ENCODE measurements at regions not wholly inside any gene's neighbourhood (a gene's known extent, or its start where the extent isn't known, plus 50 kb on each side); places are given as distances from the start of the nearest gene placed in this dataset.
A peak's percentile ranks its signal among the peaks of the same experiment; 100 is the strongest.
"Not testable (repeated sequence)": the region's sequence is repeated elsewhere in the genome, so short reads cannot be mapped to it uniquely, and the experiment has no call there.

DNA sequence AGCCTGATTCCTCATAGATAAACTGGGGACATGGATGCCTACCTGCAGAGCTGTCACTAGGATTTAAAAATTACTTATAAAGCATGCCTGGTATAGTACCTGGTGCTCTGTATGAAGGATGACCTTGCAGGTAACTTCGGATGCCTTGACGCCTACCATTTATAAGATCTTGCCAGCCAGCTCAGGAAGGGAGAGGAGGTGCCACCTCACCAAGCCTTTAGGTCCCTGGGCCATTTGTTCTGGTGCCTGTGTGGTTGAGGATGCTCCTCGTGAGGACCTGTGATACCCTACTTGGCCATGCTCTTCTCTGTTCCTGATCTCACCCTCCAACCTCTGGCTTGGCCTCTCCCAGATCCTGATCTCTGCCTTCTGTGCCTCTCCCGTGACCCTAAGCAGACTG lies 85.2 kb downstream of the FDX1 start:
- DNase-seq, result no peak

DNA sequence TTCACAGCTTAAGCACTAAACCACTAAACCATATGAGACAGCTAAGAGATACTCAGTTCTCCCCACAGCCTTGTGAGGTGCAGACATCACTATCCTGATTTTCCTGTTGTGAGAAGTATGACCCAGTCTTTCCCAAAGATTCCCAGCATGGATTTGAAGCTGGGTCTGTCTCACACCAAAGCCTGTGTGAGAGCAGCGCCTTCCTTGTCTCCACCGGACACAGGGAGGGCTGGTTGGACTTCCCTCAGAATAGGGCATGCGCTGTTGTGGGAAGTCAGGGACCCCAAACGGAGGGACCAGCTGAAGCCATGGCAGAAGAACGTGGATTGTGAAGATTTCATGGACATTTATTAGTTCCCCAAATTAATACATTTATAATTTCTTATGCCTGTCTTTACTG lies 87.6 kb downstream of the FDX1 start:
- not testable (repeated sequence) for DNase-seq

DNA sequence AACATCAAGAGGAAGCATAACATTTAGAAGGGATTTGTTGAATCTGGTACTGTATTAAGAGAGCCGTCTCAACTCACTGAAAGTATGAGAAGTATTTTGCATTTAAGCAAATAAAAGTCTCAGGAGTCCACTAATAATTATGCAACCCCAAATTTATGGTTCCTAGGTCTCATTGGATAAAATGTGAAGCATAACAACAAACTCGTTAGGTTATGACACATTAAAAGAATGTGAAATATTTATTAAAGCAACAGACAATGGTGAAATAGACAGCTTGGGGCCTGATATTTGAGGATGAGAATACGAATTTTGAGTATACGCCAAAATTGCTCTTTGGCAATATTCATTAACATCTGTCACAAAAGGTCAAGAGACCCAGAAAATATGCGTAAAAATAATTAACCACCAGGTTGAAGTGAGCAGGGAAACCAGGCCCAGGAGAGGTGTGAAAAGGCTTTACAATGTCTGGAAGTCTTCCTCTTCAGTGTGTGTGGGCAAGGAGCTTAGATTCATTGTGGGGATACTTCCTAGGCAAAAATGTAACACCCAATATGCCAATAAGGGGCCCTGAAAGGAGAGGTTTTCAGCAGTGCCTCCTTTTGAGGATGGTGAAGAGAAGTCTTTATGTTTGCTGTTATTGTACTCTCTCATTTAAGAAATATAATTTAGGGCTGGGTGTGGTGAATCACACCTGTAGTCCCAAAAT lies 89.2 kb downstream of the FDX1 start:
- no peak for DNase-seq

DNA sequence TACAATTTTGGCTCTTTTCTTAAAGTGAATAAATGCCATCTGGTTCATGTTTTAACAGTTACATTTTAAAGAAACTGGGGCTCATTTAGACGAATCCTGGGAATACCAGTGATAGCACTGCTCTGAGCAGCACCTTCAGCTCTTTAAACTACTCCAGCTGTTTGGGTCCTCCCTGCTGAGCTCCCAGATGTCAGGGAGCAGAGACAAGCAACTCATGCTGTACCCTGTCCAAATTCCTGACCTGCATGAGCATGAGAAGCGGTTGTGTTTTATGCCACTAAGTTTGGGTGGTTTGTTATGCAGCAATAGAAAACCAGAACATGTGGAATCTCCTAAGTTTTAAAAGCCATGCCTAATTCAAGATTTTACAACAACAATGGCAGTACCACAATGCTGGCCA lies 90.0 kb downstream of the FDX1 start:
- no peak for DNase-seq

DNA sequence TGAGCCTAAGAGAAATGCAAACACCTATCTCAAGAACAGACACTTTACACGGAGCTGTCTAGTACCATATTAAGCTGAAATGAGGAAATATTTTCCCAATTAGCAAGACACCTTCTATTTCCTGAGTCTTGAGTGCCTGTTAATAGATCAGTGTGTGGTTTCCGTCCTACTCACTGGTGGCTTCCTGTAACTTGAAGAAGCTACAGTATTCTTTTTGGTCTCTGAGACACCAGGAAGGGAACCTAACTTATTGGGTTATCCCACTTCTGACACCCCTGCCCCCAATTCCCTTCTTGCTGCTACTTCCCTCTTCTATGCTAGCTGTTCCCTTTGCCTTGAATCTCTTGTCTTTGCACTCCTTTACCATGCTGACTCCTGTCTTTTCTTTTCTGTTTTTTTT lies 92.7 kb downstream of the FDX1 start:
- no peak for DNase-seq

DNA sequence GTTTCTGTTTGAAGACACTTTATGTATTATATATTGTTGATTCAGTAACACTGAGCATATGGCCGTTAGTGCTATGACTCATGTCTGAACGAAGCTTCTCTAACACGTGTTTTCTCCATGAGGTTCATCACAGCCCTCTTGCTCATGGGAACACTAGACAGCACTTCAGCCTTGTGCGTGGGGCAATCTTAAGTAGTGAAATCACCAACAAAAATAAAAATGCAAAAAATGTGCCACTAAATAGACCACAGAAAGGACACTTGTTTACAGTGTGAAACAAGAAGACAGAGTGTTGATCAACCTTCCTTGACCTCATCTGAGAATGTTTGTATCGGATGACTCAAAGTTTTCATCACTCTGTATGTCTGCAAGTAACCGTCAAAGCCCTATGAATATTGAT lies 94.5 kb downstream of the FDX1 start:
- DNase-seq, result no peak

DNA sequence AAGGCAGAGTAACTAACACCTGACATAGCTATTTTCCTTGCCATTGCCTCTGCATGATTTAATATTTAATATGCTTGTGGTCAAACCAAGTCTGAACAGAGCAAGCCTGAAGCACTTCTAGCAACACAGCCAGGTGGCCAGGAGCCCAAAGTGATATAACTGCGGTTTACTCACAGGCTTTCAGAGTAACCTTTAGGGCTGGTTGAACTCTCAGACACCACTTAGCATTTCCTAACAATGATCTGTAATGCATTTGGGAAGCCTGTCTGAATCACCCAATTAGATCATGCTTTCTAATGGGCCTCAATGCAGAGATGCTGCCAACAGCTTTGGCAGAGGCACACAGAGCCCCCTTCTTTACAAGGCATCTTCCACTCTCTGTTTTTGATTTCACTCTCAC lies 96.1 kb downstream of the FDX1 start:
- peak; percentile 35 to 40 for DNase-seq

DNA sequence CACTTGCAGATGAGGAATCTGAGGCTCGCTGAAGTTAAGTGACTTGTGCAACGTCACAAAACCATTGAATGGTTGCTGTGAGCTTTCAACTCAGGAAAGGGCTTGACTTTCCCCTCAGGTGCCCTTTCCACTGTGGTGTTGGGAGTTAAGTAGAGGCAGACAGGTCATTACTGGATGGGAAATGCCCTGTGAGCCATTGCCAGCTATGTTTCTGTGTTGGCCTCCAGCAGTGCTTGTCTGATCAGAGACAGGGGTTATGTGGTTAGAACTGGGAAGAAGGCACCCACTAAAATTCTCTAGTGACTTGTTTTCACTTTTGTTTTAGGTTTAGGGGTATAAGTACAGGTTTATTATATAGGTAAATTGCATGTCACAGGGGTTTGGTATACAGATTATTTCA lies 96.6 kb downstream of the FDX1 start:
- no peak for DNase-seq
